PC-3 (cell line): ENCODE measurements at regions not wholly inside any gene's neighbourhood (a gene's known extent, or its start where the extent isn't known, plus 50 kb on each side); places are given as distances from the start of the nearest gene placed in this dataset.

Source experiments
- CTCF ChIP-seq: fragments of 300-600 bp; sonication (generic); conservative IDR thresholded peaks from 2 replicates; pipeline ENCODE4 v1.5.1; 2017; ENCODE audit warnings: antibody characterized with exemption, low read depth, mild to moderate bottlenecking, low read length
- EZH2phosphoT487 ChIP-seq: fragments of 300-600 bp; sonication (generic); IDR thresholded peaks from 2 replicates; pipeline ENCODE4 v1.6.1; 2018; ENCODE audit warnings: mild to moderate bottlenecking, antibody characterized with exemption, low read length, borderline replicate concordance

GRCh38 chr2:187274146-187274545 lies 173.9 kb downstream of the CALCRL start:
- TF ChIP-seq EZH2phosphoT487, result no peak
- TF ChIP-seq CTCF, result no peak
